ENCODE measurements at regions not wholly inside any gene's neighbourhood (a gene's known extent, or its start where the extent isn't known, plus 50 kb on each side); places are given as distances from the start of the nearest gene placed in this dataset.
"Not testable (repeated sequence)": the region's sequence is repeated elsewhere in the genome, so short reads cannot be mapped to it uniquely, and the experiment has no call there.

DNA sequence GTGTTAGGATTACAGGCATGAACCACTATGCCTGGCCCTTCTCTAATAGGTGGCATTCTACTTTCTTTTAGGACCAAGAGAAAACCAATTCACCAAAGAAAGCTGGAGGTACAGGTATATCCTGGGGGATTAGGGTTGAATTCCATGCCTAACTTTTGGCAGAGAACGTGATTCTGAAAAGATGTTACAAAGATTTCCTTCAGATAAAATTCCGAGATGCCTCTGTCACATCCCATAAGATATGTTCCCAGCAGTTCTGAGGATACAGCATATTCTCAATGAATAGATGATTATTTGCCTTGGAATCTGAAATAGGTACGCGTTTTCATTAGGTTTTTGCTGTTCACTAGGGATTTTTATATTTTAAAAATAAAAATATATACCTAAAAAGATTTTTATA lies 111.9 kb upstream of the KRAS start:
- DNase-seq (ENCODE audit: low spot score), result no peak
- Histone ChIP-seq H3K9me3 (no peaks in the 10 kb centered on the region), H3K36me3 (no peaks in the 10 kb centered on the region), H3K27ac (no peak overlapping the region), H3K27me3 (replicated peaks; ENCODE audit: insufficient read depth) (no peaks in the 10 kb centered on the region), H3K4me3 (no peak overlapping the region), H3K4me1 (ENCODE audit: control insufficient read depth in 1 of 2, low read depth in 2 of 2) (no peaks in the 10 kb centered on the region)
- TF ChIP-seq CTCF (IDR thresholded peaks at IDR 0.05), result no peak
- no peak for ATAC-seq (ENCODE audit: insufficient number of reproducible peaks, low FRiP score, low read depth)

- Histone ChIP-seq H3K9me3 (no peaks in the 10 kb centered on the region), H3K27ac (no peak overlapping the region), H3K36me3 (no peaks in the 10 kb centered on the region), H3K4me1 (ENCODE audit: control insufficient read depth in 1 of 2, low read depth in 2 of 2) (no peaks in the 10 kb centered on the region), H3K4me3 (no peak overlapping the region), H3K27me3 (replicated peaks; ENCODE audit: insufficient read depth) (no peaks in the 10 kb centered on the region)
- TF ChIP-seq CTCF (IDR thresholded peaks at IDR 0.05), result no peak
- ATAC-seq (ENCODE audit: insufficient number of reproducible peaks, low FRiP score, low read depth), result no peak
- no peak for DNase-seq (ENCODE audit: low spot score)
These were observed 110.8 kb upstream of the KRAS start for GRCh38 chr12:25361511-25361910.

DNA sequence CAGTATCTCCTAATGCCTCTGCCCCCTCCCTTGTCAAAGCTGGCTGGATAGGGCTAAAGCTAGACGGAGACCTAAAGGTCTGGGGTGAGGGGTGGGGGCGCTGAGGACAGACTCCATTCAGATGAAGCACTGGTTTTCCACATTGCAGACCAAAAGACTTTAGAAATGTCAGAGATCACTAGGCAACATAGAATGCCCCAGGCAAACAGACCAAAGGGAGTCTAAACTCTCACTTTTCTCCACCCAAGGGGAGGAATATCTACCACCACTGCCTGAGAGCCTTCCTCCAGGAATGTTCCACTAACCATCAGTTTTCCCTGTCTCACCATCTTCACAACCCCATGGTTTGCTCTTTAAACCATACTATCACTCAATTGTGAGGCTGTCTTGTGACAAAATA lies 106.9 kb upstream of the KRAS start:
- ATAC-seq (ENCODE audit: insufficient number of reproducible peaks, low FRiP score, low read depth) (no peak), DNase-seq (ENCODE audit: low spot score) (no peak)
- Histone ChIP-seq H3K27ac (no peak overlapping the region), H3K4me1 (ENCODE audit: control insufficient read depth in 1 of 2, low read depth in 2 of 2) (no peaks in the 10 kb centered on the region), H3K36me3 (no peaks in the 10 kb centered on the region), H3K27me3 (replicated peaks; ENCODE audit: insufficient read depth) (no peaks in the 10 kb centered on the region), H3K9me3 (no peaks in the 10 kb centered on the region), H3K4me3 (no peak overlapping the region)
- no peak for TF ChIP-seq CTCF (IDR thresholded peaks at IDR 0.05)

DNA sequence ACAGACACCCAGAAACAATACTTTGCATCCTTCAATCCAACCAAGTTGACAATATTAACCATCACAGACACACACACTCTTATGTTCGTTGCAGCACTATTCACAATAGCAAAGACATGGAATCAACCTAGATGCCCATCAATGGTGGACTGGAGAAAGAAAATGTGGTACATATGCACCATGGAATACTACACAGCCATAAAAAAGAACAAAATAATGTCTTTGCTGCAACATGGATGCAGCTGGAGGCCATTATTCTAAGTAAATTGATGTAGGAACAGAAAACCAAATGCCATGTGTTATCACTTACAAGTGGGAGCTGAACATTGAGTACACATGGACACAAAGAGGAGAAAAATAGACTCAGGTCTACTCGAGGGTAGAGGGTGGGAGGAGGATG lies 102.2 kb upstream of the KRAS start:
- H3K36me3 ChIP-seq; H3K4me3 ChIP-seq; H3K4me1 ChIP-seq (ENCODE audit: control insufficient read depth in 1 of 2, low read depth in 2 of 2); DNase-seq (ENCODE audit: low spot score); H3K27me3 ChIP-seq (replicated peaks; ENCODE audit: insufficient read depth); ATAC-seq (ENCODE audit: insufficient number of reproducible peaks, low FRiP score, low read depth); H3K27ac ChIP-seq; H3K9me3 ChIP-seq: not testable (repeated sequence)

GRCh38 chr12:25352083-25352918 lies 101.6 kb upstream of the KRAS start:
- no peak for DNase-seq (ENCODE audit: low spot score)
- no peak for ATAC-seq (ENCODE audit: insufficient number of reproducible peaks, low FRiP score, low read depth)
- TF ChIP-seq CTCF (IDR thresholded peaks at IDR 0.05), result no peak
- Histone ChIP-seq H3K4me1 (ENCODE audit: control insufficient read depth in 1 of 2, low read depth in 2 of 2) (no peaks in the 10 kb centered on the region), H3K27me3 (replicated peaks; ENCODE audit: insufficient read depth) (no peaks in the 10 kb centered on the region), H3K4me3 (no peak overlapping the region), H3K27ac (no peak overlapping the region), H3K36me3 (no peaks in the 10 kb centered on the region), H3K9me3 (no peaks in the 10 kb centered on the region)

DNA sequence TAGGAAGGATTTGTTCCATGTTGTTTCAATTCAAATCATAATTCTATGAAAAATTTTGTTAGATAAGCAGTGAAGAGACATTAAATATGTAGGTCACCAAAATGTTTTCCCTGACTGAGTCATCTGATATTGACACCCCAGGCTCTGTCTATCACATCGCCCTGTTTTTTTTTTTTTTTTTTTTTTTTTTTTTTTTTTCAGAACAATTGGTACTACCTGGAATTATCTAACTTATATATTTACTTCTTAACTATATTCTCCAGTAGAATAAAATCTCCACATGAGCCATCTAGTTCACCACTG lies 97.8 kb upstream of the KRAS start:
- TF ChIP-seq CTCF (IDR thresholded peaks at IDR 0.05), result no peak
- ATAC-seq (ENCODE audit: insufficient number of reproducible peaks, low FRiP score, low read depth), result no peak
- Histone ChIP-seq H3K36me3 (no peaks in the 10 kb centered on the region), H3K27ac (no peak overlapping the region), H3K9me3 (no peaks in the 10 kb centered on the region), H3K4me3 (no peak overlapping the region), H3K27me3 (replicated peaks; ENCODE audit: insufficient read depth) (no peaks in the 10 kb centered on the region), H3K4me1 (ENCODE audit: control insufficient read depth in 1 of 2, low read depth in 2 of 2) (no peaks in the 10 kb centered on the region)
- no peak for DNase-seq (ENCODE audit: low spot score)
